Pancreas (tissue), 10 donors: ENCODE measurements at regions not wholly inside any gene's neighbourhood (a gene's known extent, or its start where the extent isn't known, plus 50 kb on each side); places are given as distances from the start of the nearest gene placed in this dataset.
A peak's percentile ranks its signal among the peaks of the same experiment; 100 is the strongest.

ENCODE experiments used
- ATAC-seq, 4 donors: fragments of 200-7000 bp; cut with Tn5 transposase; one replicate each; pipeline versions ENCODE4 v1.8.0 to v1.9.1; 2020; ENCODE audit warnings: mild to moderate bottlenecking in 4 of 4, moderate library complexity in 4 of 4
- DNase-seq, 6 donors: peaks; one replicate each; pipeline ENCODE4 v3.0.0-alpha.2; 2020
- FAIRE-seq: peaks from 2 replicates; lab custom pipeline; 2012; peaks lifted over from hg19 to GRCh38; lab: Jason Lieb, UNC
- H3K27ac ChIP-seq, 4 donors: fragments of 200-600 bp; sonication (generic); 1 replicate in 3 of 4; 2 replicates in 1 of 4; pipeline versions ENCODE4 v1.5.0 to v1.8.0; 2020
- H3K27me3 ChIP-seq, 4 donors: fragments of 200-600 bp; one replicate each; pipeline ENCODE4 v1.8.0; 2021
- H3K36me3 ChIP-seq, 3 donors: fragments of 200-600 bp; sonication (generic) in 1 of 3; one replicate each; pipeline versions ENCODE4 v1.5.0 to v1.8.0; 2020 to 2021
- H3K4me1 ChIP-seq, 3 donors: fragments of 200-600 bp; one replicate each; pipeline ENCODE4 v1.8.0; 2021
- H3K4me3 ChIP-seq, 4 donors: fragments of 200-600 bp; sonication (generic) in 2 of 4; one replicate each; pipeline versions ENCODE4 v1.5.0 to v1.8.0; 2020 to 2021
- H3K9me3 ChIP-seq, 4 donors: fragments of 200-600 bp; one replicate each; pipeline ENCODE4 v1.8.0; 2021
- CTCF ChIP-seq, 4 donors: fragments of 200-600 bp; sonication (generic) in 3 of 4; IDR thresholded peaks; one replicate each; pipeline versions ENCODE4 v1.5.0 to v1.8.0; 2021; ENCODE audit warnings: antibody characterized with exemption in 4 of 4
- WGBS, 2 donors: extraction: QIAGEN DNeasy Blood & Tissue Kit; methylation state at CpG; one replicate each; pipeline ENCODE4 v1.1.7; 2013; 5-methylcytosine and 5-hydroxymethylcytosine counted together
- intact Hi-C, 3 donors: fragments of 100-400 bp; cut with DNase I; formaldehyde crosslinking; loops; one replicate each; pipeline versions ENCODE4 v1.11.1 to v1.14.2; 2022
- donor health status: healthy with polysubstance abuse.
- donor health status: DM: no; HTN: no; CAD: no; lungs with moderate emphysema.
- donor health status: DM: no; HTN: no; CAD: no.
- donor health status: control.
- donor health status: control.
- donor health status: Bipolar disorder and iron deficiency.
- donor health status: DM: yes; HTN: yes; CAD: no.
- donor health status: DM: no; HTN: no; CAD: no.
- donor health status: DM: no; HTN: no; CAD: no.
- donor health status: DM: yes; HTN: yes; CAD: no.

- Histone ChIP-seq H3K27me3 (peaks cover 0 to 9% (median 0%) of the 10 kb centered on the region in 4 donors), H3K4me3 (no peak overlapping the region), H3K27ac (no peak overlapping the region), H3K36me3 (no peaks in the 10 kb centered on the region), H3K9me3 (no peaks in the 10 kb centered on the region), H3K4me1 (no peaks in the 10 kb centered on the region)
- FAIRE-seq (no peak), DNase-seq (no peak), ATAC-seq (no peak)
- WGBS, 2 donors = 86 to 90% methylated on average over 7 of the region's 7 CpGs
- intact Hi-C loops = no loop called here
- TF ChIP-seq CTCF (IDR thresholded peaks at IDR 0.05) = no peak
Measured at GRCh38 chrX:40511258-40511657, 69.5 kb upstream of the ATP6AP2 start.

GRCh38 chrX:40508560-40508959, 72.2 kb upstream of the ATP6AP2 start:
- Histone ChIP-seq H3K27ac (no peak overlapping the region), H3K9me3 (no peaks in the 10 kb centered on the region), H3K27me3 (peaks cover 0 to 6% (median 0%) of the 10 kb centered on the region in 4 donors), H3K4me1 (no peaks in the 10 kb centered on the region), H3K4me3 (no peak overlapping the region), H3K36me3 (no peaks in the 10 kb centered on the region)
- TF ChIP-seq CTCF (IDR thresholded peaks at IDR 0.05) = no peak
- no peak for FAIRE-seq
- intact Hi-C loops = no loop called here
- 53 to 54% methylated on average over 8 of the region's 8 CpGs for WGBS, 2 donors
- ATAC-seq = no peak
- no peak for DNase-seq

- no peaks in the 10 kb centered on the region for H3K36me3 ChIP-seq
- H3K4me1 ChIP-seq = no peaks in the 10 kb centered on the region
- FAIRE-seq = no peak
- peaks cover 0 to 1% (median 0%) of the 10 kb centered on the region in 4 donors for H3K27me3 ChIP-seq
- H3K9me3 ChIP-seq = no peaks in the 10 kb centered on the region
- WGBS, 2 donors = 69 to 71% methylated on average over 7 of the region's 7 CpGs
- intact Hi-C loops = no loop called here
- H3K27ac ChIP-seq = no peak overlapping the region
- ATAC-seq = no peak
- no peak overlapping the region for H3K4me3 ChIP-seq
- no peak for TF ChIP-seq CTCF (IDR thresholded peaks at IDR 0.05)
- no peak for DNase-seq
Measured at GRCh38 chrX:40506201-40506985, 74.4 kb upstream of the ATP6AP2 start.

GRCh38 chrX:40504801-40505605, 75.8 kb upstream of the ATP6AP2 start:
- H3K9me3 ChIP-seq = no peaks in the 10 kb centered on the region
- H3K36me3 ChIP-seq = no peaks in the 10 kb centered on the region
- no peaks in the 10 kb centered on the region for H3K4me1 ChIP-seq
- DNase-seq = no peak
- no peak for TF ChIP-seq CTCF (IDR thresholded peaks at IDR 0.05)
- intact Hi-C loops = no loop called here
- no peak overlapping the region for H3K27ac ChIP-seq
- whole genome bisulfite sequencing, 2 donors = 52 to 58% methylated on average over 5 of the region's 5 CpGs
- H3K27me3 ChIP-seq = no peaks in the 10 kb centered on the region
- FAIRE-seq = no peak
- H3K4me3 ChIP-seq = no peak overlapping the region
- peak in 1 of 4 donors; percentile 45 for ATAC-seq
